Endothelial cell of umbilical vein (primary cell): ENCODE measurements at regions not wholly inside any gene's neighbourhood (a gene's known extent, or its start where the extent isn't known, plus 50 kb on each side); places are given as distances from the start of the nearest gene placed in this dataset.

Source experiments
- BruUV-seq: library from RNA; stranded (reverse); fragments of 400-500 nt; replicated peaks from 2 replicates; lab custom pipeline; 2021; lab: Mats Ljungman, UMichigan
- CTCF ChIA-PET: fragments of 300-600, 350-600 bp; sonication (Branson Sonifier 250); formaldehyde crosslinking; loops from one replicate; lab custom pipeline; 2021; ENCODE audit warnings: antibody characterized with exemption, inconsistent platforms; lab: Charles Lee
- POLR2A ChIA-PET: fragments of 300-600, 350-600 bp; sonication (Branson Sonifier 250); formaldehyde crosslinking; loops from one replicate; lab custom pipeline; 2021; ENCODE audit warnings: antibody characterized with exemption, inconsistent platforms; lab: Charles Lee
- DNase-seq: peaks from one replicate; pipeline ENCODE4 v3.0.0-alpha.2; 2011; ENCODE audit warnings: low read depth, low spot score
- FAIRE-seq: peaks from 2 replicates; lab custom pipeline; 2011; peaks lifted over from hg19 to GRCh38; lab: Jason Lieb, UNC
- H2AFZ ChIP-seq: 2 replicates; pipeline ENCODE4 v1.6.0; 2012; ENCODE audit warnings: low read depth, low read length, control low read depth, inconsistent platforms
- H3K27ac ChIP-seq: 2 replicates; pipeline ENCODE4 v1.5.1; 2011; ENCODE audit warnings: low read depth, mild to moderate bottlenecking, control low read depth, low read length, moderate library complexity; ENCODE audit not compliant: insufficient read depth
- H3K27me3 ChIP-seq, 2 experiments: 2 replicates each; pipeline versions ENCODE4 v1.6.0 to v1.6.1; 2011; ENCODE audit warnings: low read length in 2 of 2, mixed read lengths in 1 of 2; ENCODE audit not compliant: control insufficient read depth in 2 of 2, insufficient read depth in 2 of 2
- H3K36me3 ChIP-seq, 2 experiments: 2 replicates in 1 of 2; 3 replicates in 1 of 2; pipeline ENCODE4 v1.5.1; 2011; ENCODE audit warnings: low read length in 2 of 2, mild to moderate bottlenecking in 1 of 2, moderate library complexity in 1 of 2; ENCODE audit not compliant: control insufficient read depth in 2 of 2, insufficient read depth in 2 of 2; ENCODE audit errors: extremely low read depth in 1 of 2
- H3K4me1 ChIP-seq: 3 replicates; pipeline ENCODE4 v1.5.1; 2011; ENCODE audit warnings: mild to moderate bottlenecking, low read length; ENCODE audit not compliant: control insufficient read depth, insufficient read depth; ENCODE audit errors: extremely low read depth
- H3K4me2 ChIP-seq: 2 replicates; pipeline ENCODE4 v1.6.1; 2011; ENCODE audit warnings: low read length, control low read depth, mixed read lengths; ENCODE audit not compliant: insufficient read depth
- H3K4me3 ChIP-seq, 3 experiments: fragments of 200-600 bp in 1 of 3; sonication (generic), shearing (Covaris generic) in 1 of 3; replicated peaks in 1 of 3; 2 replicates each; pipeline ENCODE4 v1.5.1; 2011 to 2016; ENCODE audit warnings: control low read depth in 3 of 3, low read length in 3 of 3, mild to moderate bottlenecking in 2 of 3, inconsistent platforms in 1 of 3, low read depth in 1 of 3, moderate library complexity in 1 of 3; ENCODE audit not compliant: insufficient read depth in 1 of 3
- H3K79me2 ChIP-seq: 2 replicates; pipeline ENCODE4 v1.6.0; 2012; ENCODE audit warnings: low read length, inconsistent platforms; ENCODE audit not compliant: control insufficient read depth, insufficient read depth
- H3K9ac ChIP-seq: replicated peaks from 2 replicates; pipeline ENCODE3; 2011; ENCODE audit warnings: low read length, control low read depth; ENCODE audit not compliant: insufficient read depth; ENCODE audit errors: extremely low read depth
- H3K9me1 ChIP-seq: replicated peaks from 3 replicates; pipeline ENCODE4 v1.6.0; 2011; ENCODE audit warnings: mild to moderate bottlenecking, low read length; ENCODE audit not compliant: control insufficient read depth, insufficient read depth; ENCODE audit errors: extremely low read depth
- H3K9me3 ChIP-seq: replicated peaks from 2 replicates; pipeline ENCODE4 v1.5.1; 2012; ENCODE audit warnings: low read length, inconsistent platforms; ENCODE audit not compliant: control insufficient read depth, insufficient read depth
- H4K20me1 ChIP-seq: replicated peaks from 2 replicates; pipeline ENCODE3; 2011; ENCODE audit warnings: mild to moderate bottlenecking, low read length; ENCODE audit not compliant: control insufficient read depth, insufficient read depth; ENCODE audit errors: extremely low read depth
- EZH2 ChIP-seq: IDR thresholded peaks from 2 replicates; pipeline ENCODE4 v1.6.1; 2012; ENCODE audit warnings: borderline replicate concordance, low read depth, mild to moderate bottlenecking, moderate library complexity, low read length, inconsistent platforms; ENCODE audit not compliant: severe bottlenecking
- FOS ChIP-seq: IDR thresholded peaks from 2 replicates; pipeline ENCODE4 v1.6.1; 2011; ENCODE audit warnings: mild to moderate bottlenecking, low read length, moderate library complexity, borderline replicate concordance; ENCODE audit not compliant: insufficient read depth
- GATA2 ChIP-seq: IDR thresholded peaks from 2 replicates; pipeline ENCODE4 v1.7.0; 2011; ENCODE audit warnings: low read depth, mild to moderate bottlenecking, moderate library complexity, mixed read lengths, low read length; ENCODE audit not compliant: insufficient read length, insufficient read depth
- JUN ChIP-seq: IDR thresholded peaks from 2 replicates; pipeline ENCODE4 v1.6.1; 2011; ENCODE audit warnings: borderline replicate concordance, low read depth; ENCODE audit not compliant: insufficient read length, insufficient read depth
- MYC ChIP-seq: IDR thresholded peaks from one replicate; pipeline ENCODE4 v1.6.1; 2011; ENCODE audit warnings: mild to moderate bottlenecking, low read depth, low read length
- POLR2A ChIP-seq: IDR thresholded peaks from 2 replicates; pipeline ENCODE4 v1.6.1; 2012; ENCODE audit warnings: low read depth, mild to moderate bottlenecking, control low read depth, low read length
- POLR2AphosphoS5 ChIP-seq: IDR thresholded peaks from 2 replicates; pipeline ENCODE4 v1.6.1; 2012; ENCODE audit warnings: low read depth, mild to moderate bottlenecking, control low read depth, low read length, moderate library complexity; ENCODE audit not compliant: insufficient read depth
- dilution Hi-C: fragments of 300-500 bp; cut with MboI; formaldehyde crosslinking; loops from one replicate; pipeline ENCODE4 v1.15.0; 2019; ENCODE audit warnings: low sequenced_read_pairs; ENCODE audit not compliant: extremely low pct_ligation_motif_present
- intact Hi-C: fragments of 100-400 bp; cut with micrococcal nuclease; formaldehyde crosslinking; loops from one replicate; pipeline ENCODE4 v1.10.0; 2022
- TF ChIP-seq, protein P1 (sequence below), 2 donors: IDR thresholded peaks; 1 replicate in 1 of 2; 2 replicates in 1 of 2; pipeline ENCODE4 v1.5.1; 2011; ENCODE audit warnings: low read length in 2 of 2, mild to moderate bottlenecking in 2 of 2, moderate library complexity in 2 of 2, control low read depth in 1 of 2, inconsistent platforms in 1 of 2, low read depth in 1 of 2; ENCODE audit not compliant: insufficient read depth in 1 of 2; ENCODE audit errors: extremely low read depth in 1 of 2
- TF ChIP-seq, protein P2 (sequence below): IDR thresholded peaks from 2 replicates; pipeline ENCODE4 v1.6.1; 2011; ENCODE audit not compliant: insufficient read depth, insufficient read length

DNA sequence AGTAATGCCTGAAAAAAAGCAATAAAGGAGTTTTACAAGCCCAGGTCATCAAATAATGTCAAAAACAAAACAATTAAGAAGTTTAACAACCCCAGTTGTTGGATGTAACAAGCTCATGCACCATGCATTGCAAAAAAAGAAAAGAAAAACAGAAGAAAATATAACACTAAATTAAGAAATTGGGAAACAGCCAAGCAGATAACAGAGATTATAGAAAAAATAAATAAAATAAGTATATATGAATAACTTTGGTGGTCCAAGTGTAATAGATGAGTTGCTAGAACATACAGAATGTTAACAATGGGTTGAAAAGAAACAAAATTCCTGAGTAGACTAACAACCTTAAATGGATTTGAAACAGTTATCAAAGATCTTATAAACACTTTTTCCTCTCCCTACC is 573.1 kb upstream of the SOX11 start:
- Histone ChIP-seq H3K79me2 (no peaks in the 10 kb centered on the region), H3K9me1 (no peaks in the 10 kb centered on the region), H2AFZ (no peak overlapping the region), H3K27ac (no peak overlapping the region), H3K27me3 (no peaks in the 10 kb centered on the region), H3K36me3 (no peaks in the 10 kb centered on the region), H3K9me3 (no peaks in the 10 kb centered on the region), H3K9ac (no peak overlapping the region), H3K4me3 (no peak overlapping the region), H3K4me1 (no peaks in the 10 kb centered on the region), H3K4me2 (no peak overlapping the region), H4K20me1 (no peaks in the 10 kb centered on the region)
- no peak for FAIRE-seq
- TF ChIP-seq, protein P1, sequence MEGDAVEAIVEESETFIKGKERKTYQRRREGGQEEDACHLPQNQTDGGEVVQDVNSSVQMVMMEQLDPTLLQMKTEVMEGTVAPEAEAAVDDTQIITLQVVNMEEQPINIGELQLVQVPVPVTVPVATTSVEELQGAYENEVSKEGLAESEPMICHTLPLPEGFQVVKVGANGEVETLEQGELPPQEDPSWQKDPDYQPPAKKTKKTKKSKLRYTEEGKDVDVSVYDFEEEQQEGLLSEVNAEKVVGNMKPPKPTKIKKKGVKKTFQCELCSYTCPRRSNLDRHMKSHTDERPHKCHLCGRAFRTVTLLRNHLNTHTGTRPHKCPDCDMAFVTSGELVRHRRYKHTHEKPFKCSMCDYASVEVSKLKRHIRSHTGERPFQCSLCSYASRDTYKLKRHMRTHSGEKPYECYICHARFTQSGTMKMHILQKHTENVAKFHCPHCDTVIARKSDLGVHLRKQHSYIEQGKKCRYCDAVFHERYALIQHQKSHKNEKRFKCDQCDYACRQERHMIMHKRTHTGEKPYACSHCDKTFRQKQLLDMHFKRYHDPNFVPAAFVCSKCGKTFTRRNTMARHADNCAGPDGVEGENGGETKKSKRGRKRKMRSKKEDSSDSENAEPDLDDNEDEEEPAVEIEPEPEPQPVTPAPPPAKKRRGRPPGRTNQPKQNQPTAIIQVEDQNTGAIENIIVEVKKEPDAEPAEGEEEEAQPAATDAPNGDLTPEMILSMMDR (IDR thresholded peaks at IDR 0.05; ENCODE audit: extremely low read depth in 1 of 2, insufficient read depth in 1 of 2, low read depth in 1 of 2, low read length in 2 of 2), result no peak
- no peak for TF ChIP-seq POLR2AphosphoS5
- TF ChIP-seq GATA2, result no peak
- TF ChIP-seq FOS, result no peak
- no peak for TF ChIP-seq JUN
- intact Hi-C loops, result no loop called here
- no peak for DNase-seq
- BruUV-seq, result no TSS peak
- CTCF ChIA-PET, result no interaction called here
- POLR2A ChIA-PET, result no interaction called here
- dilution Hi-C loops, result no loop called here

DNA sequence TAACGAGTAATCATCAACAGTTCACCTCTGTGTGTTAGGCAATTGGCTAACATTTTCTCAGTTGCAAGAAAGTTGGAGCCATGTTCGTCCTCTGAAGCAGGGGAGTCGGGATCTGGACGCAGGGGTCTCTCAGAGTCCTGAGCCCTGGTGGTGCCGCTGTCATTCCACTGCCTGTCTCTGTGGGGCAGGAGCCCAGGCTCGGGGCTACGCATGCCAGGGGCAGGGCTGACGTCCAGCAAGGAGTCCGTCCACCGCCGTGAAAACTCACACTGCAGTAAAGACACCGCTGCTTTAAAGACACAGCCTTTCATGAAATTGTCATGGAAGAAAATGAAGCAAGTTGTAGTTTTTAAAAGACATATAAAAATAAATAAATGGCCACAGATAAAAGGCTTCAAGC is 571.1 kb upstream of the SOX11 start:
- no TSS peak for BruUV-seq
- Histone ChIP-seq H3K27ac (no peak overlapping the region), H3K9me3 (no peaks in the 10 kb centered on the region), H3K9me1 (no peaks in the 10 kb centered on the region), H3K4me2 (no peak overlapping the region), H4K20me1 (no peaks in the 10 kb centered on the region), H3K79me2 (no peaks in the 10 kb centered on the region), H3K4me1 (no peaks in the 10 kb centered on the region), H3K36me3 (no peaks in the 10 kb centered on the region), H3K9ac (no peak overlapping the region), H3K4me3 (no peak overlapping the region), H2AFZ (no peak overlapping the region), H3K27me3 (no peaks in the 10 kb centered on the region)
- CTCF ChIA-PET, result no interaction called here
- FAIRE-seq, result no peak
- dilution Hi-C loops, result no loop called here
- POLR2A ChIA-PET, result no interaction called here
- intact Hi-C loops, result no loop called here
- TF ChIP-seq MYC (no peak), FOS (no peak), POLR2A (no peak), GATA2 (no peak), JUN (no peak), EZH2 (no peak), POLR2AphosphoS5 (no peak)
- TF ChIP-seq, protein P1 (IDR thresholded peaks at IDR 0.05; ENCODE audit: extremely low read depth in 1 of 2, insufficient read depth in 1 of 2, low read depth in 1 of 2, low read length in 2 of 2), result no peak
- TF ChIP-seq, protein P2, sequence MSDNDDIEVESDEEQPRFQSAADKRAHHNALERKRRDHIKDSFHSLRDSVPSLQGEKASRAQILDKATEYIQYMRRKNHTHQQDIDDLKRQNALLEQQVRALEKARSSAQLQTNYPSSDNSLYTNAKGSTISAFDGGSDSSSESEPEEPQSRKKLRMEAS, result no peak
- DNase-seq, result no peak
